Activated naive CD4-positive, alpha-beta T cell treated with anti-CD3 and anti-CD28 coated beads, Interleukin-2, amount 50 U/mL, for 72 hours (primary cell): ENCODE measurements at regions not wholly inside any gene's neighbourhood (a gene's known extent, or its start where the extent isn't known, plus 50 kb on each side); places are given as distances from the start of the nearest gene placed in this dataset.
"Not testable (repeated sequence)": the region's sequence is repeated elsewhere in the genome, so short reads cannot be mapped to it uniquely, and the experiment has no call there.

Experiments used
- ATAC-seq, 2 donors: fragments of 150-1000 bp; cut with Tn5 transposase; 2 replicates each; pipeline ENCODE4 v1.10.0; 2021; ENCODE audit warnings: mild to moderate bottlenecking in 2 of 2, moderate library complexity in 2 of 2
- DNase-seq, 2 donors: peaks; one replicate each; pipeline ENCODE4 v3.0.0; 2021 to 2022; ENCODE audit warnings: low spot score in 2 of 2
- H3K27ac Mint-ChIP-seq, 2 donors: one replicate each; pipeline ENCODE4 v1.8.0; 2022; ENCODE audit warnings: mild to moderate bottlenecking in 2 of 2, mixed read lengths in 2 of 2
- H3K36me3 Mint-ChIP-seq, 2 donors: one replicate each; pipeline ENCODE4 v1.8.0; 2022; ENCODE audit warnings: mixed read lengths in 2 of 2
- H3K9me3 Mint-ChIP-seq, 2 donors: one replicate each; pipeline ENCODE4 v1.8.0; 2022; ENCODE audit warnings: mixed read lengths in 2 of 2

DNA sequence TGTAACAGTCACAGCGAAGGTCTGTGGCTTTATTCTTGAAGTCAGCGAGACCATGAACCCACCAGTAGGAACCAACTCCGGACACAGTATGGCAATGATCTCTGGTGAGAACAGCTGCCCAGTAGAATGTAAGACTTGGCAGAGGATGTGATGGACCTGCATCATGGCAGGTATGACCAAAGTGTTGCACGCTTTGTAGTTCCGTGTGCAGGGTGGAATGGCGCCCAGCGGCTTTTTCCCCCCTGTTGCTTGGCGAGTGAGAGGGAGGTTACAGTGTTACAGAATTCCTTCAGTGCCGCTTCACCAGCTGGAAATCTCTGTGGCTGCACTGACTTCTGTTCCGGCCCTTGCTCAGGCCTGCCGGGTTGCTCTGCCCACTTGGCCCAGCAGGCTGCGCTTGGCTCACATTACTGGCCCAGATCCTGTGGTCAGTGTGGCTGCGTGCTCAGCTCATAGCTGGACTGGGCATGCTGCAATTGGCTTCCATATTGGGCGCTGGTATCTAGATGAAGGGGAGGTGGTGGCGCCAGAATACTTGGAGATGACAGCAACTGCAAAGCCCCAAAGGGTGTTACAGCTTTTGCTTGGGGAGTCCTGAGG, 148.1 kb upstream of the ZNF658 start:
- H3K27ac Mint-ChIP-seq, H3K9me3 Mint-ChIP-seq, DNase-seq, ATAC-seq, H3K36me3 Mint-ChIP-seq: not testable (repeated sequence)

DNA sequence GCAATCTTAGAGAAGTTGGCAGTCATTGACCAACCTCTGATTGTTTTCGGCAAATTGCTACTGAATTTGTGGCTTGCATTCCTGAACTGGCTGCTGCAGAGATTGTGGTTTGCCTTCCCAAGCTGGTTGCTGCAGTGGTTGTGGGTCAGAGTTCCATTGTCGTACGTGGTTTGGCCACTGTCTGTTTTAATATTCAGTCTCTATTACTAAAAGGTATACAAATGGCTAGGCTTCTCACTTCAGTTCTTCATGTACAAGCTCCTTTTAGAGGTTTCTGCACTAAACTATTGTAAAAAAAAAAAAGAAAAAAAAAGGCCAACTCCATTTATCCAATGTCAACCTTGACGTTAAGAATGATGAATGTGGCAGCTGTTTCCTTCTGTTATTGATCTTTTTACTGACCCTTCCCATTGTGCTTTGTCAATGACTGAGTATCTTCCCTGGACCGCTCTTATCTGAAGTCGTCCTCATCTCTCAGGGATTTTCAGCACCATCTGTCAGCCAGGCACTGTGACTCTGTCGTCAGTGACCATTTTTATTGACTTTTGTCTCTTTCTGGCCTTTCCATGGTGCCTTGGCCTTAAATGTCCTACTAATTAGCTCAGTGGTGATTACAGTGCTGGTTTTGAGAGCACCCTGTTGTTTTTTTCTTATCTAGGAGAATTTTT, 140.6 kb upstream of the ZNF658 start:
- DNase-seq, H3K9me3 Mint-ChIP-seq: not testable (repeated sequence)

DNA sequence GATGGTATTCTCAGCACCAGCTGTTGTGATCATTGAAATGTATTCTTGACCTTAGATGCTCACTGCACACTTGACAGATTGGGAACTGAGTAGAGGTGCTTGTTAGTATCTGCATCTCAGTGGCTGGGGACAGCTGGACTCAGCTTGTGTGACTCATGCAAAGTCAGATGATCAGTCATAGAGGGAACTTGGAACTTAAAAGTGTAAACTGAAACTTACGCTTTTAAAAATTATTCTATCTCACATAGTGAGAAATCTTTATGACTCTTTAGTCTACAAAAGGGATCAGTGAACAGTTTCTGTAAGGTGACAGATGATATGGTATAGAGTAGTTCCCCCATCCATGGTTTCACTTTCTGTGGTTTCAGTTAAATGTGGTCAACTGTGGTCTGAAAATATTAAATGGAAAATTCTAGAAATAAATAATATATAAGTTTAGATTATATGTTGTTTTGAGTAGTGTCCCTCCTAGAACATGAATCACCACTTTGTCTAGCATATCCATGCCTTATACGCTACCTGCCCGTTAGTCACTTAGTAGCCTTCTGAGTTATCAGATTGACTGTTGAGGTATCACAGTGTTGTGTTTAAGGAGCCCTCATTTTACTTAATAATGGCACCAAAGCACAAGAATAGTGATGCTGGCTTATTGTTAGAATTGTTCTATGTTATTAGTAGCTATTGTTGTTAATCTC, 135.6 kb upstream of the ZNF658 start:
- H3K36me3 Mint-ChIP-seq, H3K9me3 Mint-ChIP-seq: not testable (repeated sequence)
- peak; percentile 76 to 96 for ATAC-seq

More for the DNA sequence above, 140.6 kb upstream of the ZNF658 start:
- H3K27ac Mint-ChIP-seq, ATAC-seq, H3K36me3 Mint-ChIP-seq: not testable (repeated sequence)

DNA sequence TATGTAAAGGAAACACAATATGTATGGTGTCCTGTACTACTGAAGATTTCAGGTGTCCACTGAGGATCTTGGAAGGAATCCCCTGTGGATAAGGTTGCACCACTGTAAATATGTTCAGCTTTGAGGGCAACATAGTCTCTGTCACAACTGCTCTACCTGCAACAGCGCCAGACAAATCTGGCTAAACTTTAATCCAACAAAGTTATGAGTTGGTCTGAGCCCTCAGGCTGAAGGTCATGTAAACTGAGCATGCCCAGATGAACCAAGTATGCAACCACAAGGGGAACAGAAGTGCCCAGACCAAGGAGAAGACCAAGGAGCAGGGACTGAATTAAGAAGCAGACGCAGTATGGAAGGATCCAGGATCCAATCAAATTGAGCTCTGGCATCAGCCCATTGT, 135.0 kb upstream of the ZNF658 start:
- H3K36me3 Mint-ChIP-seq, H3K27ac Mint-ChIP-seq, ATAC-seq, H3K9me3 Mint-ChIP-seq, DNase-seq: not testable (repeated sequence)

More for the DNA sequence above, 135.6 kb upstream of the ZNF658 start:
- not testable (repeated sequence) for H3K27ac Mint-ChIP-seq, DNase-seq

DNA sequence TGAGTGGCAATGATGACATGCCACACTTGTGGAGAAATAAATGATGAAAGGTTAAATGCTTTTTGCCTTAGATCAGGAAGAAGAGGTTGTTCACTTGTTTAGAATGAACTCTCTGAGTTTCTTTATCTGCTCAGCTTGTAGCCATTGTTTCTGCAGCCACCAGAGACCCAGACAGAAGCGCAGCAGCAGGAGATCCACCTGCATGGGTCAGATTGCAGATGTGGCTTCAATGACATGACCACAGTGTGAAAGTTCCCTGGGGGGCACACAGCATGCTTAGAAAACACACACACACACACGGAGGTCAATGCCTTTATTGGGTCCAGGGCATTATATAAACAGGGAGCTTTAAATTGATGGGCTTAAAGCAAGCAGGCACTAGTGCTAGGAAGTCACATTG, 129.0 kb upstream of the ZNF658 start:
- not testable (repeated sequence) for H3K36me3 Mint-ChIP-seq, H3K27ac Mint-ChIP-seq, DNase-seq, H3K9me3 Mint-ChIP-seq, ATAC-seq

DNA sequence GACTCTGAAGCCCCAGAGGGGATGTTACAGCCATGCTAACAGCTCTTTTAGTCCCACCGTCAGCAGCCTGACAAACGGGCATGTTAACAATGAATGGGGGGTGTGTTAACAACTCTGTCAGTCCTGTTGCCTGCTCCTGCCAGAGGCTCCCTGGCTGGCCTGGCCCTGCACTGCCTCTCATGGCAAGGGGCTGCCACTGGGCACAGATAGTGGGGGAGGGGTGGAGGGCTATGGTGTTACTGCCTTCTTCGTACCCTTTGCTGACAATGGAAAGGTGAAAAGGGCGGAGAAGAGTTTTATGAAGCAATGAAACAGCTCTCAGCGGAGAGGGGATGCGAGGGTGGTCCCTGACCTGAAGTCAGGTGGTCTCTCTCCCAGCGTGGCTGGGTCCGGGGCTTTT, 125.9 kb upstream of the ZNF658 start:
- not testable (repeated sequence) for DNase-seq, H3K9me3 Mint-ChIP-seq, H3K27ac Mint-ChIP-seq, ATAC-seq, H3K36me3 Mint-ChIP-seq

DNA sequence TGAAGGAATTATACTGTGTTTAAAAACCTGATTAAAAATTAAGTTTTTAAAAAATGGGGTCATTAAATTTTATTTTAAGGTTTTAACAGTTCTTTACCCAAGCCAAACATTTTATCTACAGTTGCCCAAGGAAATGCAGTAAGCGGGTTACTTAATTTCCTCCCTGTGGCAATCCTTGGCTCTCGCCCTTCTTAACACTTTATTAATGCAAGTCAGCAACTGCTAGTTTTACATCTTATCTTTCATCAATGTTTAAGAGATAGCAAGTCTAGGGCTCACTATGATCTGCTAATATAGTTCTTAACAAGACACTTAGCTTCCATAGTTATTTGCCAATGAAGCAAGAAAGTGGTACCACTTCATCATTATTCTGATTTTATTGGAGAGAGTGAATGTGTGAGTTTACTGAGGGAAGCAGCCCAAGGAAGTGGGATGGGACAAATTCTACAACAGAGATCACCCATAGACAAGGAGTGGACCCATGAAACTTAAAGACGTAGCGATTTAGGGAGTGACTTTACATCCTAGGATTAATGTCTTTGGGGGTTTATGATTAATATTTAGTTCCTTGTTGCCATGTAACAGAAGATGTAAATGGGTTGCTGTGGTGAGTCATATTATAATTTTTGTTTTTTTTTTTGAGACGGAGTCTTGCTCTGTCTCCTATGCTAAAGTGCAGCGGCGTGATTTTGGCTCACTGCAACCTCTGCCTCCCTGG, 120.4 kb upstream of the ZNF658 start:
- not testable (repeated sequence) for ATAC-seq, H3K27ac Mint-ChIP-seq

DNA sequence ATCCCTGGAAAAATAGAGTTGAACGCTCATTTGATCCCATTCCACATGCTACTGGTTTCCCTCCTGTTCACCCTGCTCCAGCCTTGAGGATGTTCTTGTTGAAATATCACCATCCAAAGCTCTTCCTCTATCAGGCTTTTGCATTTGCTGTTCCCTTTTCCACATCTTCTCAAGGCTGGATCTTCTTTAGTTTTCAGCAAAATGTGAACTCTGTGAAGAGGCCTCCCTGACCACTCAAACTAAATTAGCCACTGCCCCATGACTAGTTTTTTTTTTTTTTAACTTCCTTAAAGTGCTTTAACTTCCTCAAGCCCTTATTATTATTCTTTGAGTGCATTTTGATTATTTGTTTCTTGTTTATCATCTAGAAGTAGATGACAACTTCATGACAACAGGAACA, 119.3 kb upstream of the ZNF658 start:
- not testable (repeated sequence) for H3K36me3 Mint-ChIP-seq, ATAC-seq, H3K27ac Mint-ChIP-seq, H3K9me3 Mint-ChIP-seq, DNase-seq

More for the DNA sequence above, 120.4 kb upstream of the ZNF658 start:
- H3K9me3 Mint-ChIP-seq, DNase-seq, H3K36me3 Mint-ChIP-seq: not testable (repeated sequence)

DNA sequence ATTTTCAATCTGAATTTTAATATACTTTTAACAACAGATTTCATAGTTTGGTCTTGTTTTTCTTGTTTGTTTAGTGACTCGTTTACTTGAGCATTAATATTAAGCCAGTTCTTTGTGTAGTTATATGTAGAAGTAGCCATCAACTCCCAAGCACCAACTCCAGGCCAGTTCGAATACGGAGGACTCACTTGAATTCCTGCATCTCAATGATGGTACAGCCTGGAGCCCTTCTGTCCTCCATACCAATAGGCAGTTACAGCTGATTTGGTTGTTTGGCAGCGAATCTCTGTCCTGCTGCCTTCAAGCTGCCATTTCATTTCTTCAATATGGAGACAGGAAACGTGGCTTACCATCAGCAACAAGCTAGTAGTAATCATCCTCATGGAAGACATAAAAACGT, 118.5 kb upstream of the ZNF658 start:
- not testable (repeated sequence) for DNase-seq, H3K9me3 Mint-ChIP-seq, ATAC-seq, H3K27ac Mint-ChIP-seq, H3K36me3 Mint-ChIP-seq

DNA sequence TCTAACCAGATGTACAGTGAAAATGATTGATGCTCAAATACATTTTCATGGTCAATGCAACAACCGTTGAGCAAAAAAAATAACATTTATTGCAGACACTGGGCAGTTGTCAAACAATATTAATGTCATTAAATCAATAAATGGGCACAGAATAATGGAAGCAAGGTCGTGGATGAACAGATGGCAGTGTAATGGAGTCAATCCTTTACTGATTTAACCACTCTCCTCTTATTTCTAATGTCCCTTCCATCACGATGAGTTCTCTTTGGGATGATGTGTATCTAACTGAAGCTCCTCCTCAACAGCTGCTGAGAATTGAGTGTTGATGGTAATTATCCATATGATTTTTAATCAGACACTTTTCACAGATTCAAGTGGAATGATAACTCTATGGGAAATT, 114.9 kb upstream of the ZNF658 start:
- not testable (repeated sequence) for H3K9me3 Mint-ChIP-seq, DNase-seq, H3K36me3 Mint-ChIP-seq, H3K27ac Mint-ChIP-seq, ATAC-seq

DNA sequence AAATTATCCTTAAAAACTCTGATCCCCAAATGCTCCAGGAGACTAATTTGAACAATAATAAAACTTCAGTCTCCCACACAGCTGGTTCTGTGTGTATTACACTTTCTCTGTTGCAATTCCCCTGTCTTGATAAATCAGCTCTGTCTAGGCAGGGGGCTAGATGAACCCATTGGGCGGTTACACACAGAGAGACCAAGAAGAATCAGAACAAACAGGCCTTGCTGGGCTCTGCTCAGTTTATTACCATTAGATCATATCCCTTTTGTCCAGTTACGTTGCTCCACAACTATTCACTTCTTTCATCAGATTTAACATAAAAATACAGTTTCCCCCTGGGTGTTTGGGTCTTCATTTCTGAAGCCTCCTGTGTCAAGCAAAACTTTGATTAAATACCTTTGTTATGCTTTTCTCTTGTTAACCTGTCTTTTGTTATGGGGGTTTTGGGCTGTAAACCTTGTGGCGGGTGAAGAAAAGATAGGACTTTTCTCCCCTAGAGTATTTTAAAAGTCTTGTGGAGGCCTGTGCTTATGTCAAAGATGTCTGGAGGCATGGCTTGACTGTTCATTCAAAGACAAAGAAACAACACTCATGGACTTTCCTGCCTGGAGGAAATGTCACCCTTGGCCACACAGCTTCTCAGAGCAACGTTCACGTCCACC, 109.3 kb upstream of the ZNF658 start:
- not testable (repeated sequence) for H3K36me3 Mint-ChIP-seq, H3K27ac Mint-ChIP-seq, ATAC-seq, H3K9me3 Mint-ChIP-seq, DNase-seq

DNA sequence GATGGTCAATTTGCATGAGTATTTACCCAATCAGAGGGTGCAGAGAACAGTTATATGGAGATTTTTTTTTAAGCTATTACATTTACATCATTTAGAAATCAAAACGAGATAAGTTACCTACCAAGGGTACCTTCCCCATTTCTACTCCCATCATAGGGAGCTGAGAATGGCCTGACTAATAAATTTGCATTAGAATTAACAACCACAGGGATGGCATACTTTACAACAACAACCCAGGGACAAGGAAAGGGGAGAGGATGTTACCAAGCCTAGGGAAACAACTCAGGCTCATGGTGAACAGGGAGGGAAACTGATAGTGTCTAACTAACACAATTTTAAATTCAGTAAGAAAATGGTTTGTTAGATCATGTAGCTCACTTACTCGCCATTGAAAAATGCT, 105.8 kb upstream of the ZNF658 start:
- not testable (repeated sequence) for ATAC-seq, H3K27ac Mint-ChIP-seq, DNase-seq, H3K36me3 Mint-ChIP-seq, H3K9me3 Mint-ChIP-seq

DNA sequence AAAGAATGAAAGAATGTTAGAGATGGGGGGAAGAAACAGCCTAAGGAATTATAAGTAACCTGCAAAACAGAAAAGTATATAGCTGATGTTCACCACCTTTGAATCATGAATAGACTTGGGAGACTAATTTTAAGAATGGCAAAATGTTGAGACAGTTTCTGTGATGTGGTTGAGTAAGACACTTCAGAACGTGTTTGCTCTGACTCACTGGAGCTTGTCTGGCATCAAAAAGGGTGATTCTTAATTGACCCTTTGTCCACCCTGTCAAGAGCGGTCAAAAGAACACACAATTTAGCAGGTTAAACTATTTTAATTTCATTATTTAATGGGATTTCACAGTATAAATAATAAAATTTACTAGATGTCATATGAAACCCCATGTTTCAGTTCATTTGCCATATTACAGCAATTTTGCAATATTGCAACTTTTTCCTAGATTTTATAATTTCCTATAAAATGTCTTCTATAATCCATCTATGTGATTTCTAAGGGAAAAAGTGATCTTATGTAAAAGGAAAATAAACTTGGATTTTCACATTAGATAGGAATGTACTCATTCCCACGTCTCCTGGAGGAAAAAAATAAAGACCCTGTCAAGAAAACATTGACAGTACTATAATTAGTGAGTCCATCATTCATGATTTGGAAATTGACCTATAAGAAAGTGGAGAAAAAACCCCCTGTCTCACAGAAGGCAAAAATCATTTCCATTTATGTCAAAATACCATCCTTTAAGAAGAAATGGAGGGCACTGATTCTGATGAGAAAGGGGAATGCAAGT, 104.6 kb upstream of the ZNF658 start:
- not testable (repeated sequence) for DNase-seq, H3K27ac Mint-ChIP-seq, H3K36me3 Mint-ChIP-seq, H3K9me3 Mint-ChIP-seq, ATAC-seq

DNA sequence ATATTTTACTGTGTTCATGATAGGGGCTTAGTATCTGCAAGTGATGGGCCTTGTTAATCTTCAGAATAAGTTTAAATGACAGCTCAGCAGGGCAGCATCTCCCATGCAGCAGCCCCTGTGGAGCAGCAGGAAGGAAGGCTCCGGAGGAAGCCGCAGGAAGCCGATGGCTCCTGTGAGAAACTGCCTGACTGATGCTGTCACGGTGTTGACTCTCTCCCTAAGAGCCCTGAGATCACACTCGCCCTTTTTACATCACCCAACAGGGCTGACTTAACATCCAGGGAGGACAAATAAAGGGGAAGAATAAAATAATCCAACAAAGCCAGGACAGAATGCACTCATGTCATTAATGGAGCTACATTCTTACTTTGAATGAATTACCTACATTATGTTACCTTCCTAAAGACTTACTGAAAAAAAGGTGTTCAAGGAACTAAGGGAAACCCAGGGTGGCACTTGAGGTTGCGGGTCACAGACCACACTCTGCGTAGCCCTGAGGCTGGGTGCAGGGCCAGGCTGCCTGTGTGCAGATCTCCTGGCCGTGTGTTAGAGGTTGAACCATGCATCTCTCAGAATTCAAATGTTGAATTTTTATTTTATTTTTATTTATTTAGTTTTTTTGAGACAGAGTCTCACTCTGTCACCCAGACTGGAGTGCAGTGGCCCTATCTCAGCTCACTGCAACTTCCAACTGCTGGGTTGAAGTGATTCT, 102.5 kb upstream of the ZNF658 start:
- H3K36me3 Mint-ChIP-seq, ATAC-seq, H3K27ac Mint-ChIP-seq, DNase-seq, H3K9me3 Mint-ChIP-seq: not testable (repeated sequence)

DNA sequence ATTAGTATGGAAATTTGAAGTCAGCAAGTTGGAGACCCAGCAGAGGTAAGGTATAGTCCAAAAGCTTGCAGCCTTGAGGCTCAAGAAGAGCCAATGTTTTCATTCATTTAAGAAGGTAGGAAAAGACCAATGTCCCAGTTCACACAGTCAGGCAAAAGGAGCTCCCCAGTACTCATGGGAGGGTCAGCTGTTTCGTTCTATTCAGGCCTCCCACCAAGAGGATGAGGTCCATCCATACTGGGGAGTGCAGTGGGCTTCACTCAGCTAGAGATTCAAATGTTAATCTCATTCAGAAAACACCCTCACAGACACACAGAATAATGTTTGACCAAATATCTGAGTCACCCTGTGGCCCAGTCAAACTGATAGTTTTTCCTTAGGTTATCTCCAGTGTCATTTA, 96.9 kb upstream of the ZNF658 start:
- H3K36me3 Mint-ChIP-seq, ATAC-seq, H3K9me3 Mint-ChIP-seq, H3K27ac Mint-ChIP-seq, DNase-seq: not testable (repeated sequence)
